HCT116 (cell line): ENCODE measurements at regions not wholly inside any gene's neighbourhood (a gene's known extent, or its start where the extent isn't known, plus 50 kb on each side); places are given as distances from the start of the nearest gene placed in this dataset.

Experiments used
- CEBPB ChIP-seq: IDR thresholded peaks from 2 replicates; pipeline ENCODE4 v1.6.1; 2012; ENCODE audit warnings: low read depth
- CTCF ChIP-seq, 3 experiments: fragments of 200-600 bp in 1 of 3; sonication (generic) in 1 of 3; IDR thresholded peaks in 2 of 3; conservative IDR thresholded peaks in 1 of 3; 2 replicates each; pipeline ENCODE4 v1.5.1; 2012 to 2017; ENCODE audit warnings: low read depth in 2 of 3, low read length in 2 of 3, antibody characterized with exemption in 1 of 3, borderline replicate concordance in 1 of 3, control low read depth in 1 of 3, mild to moderate bottlenecking in 1 of 3, mixed read lengths in 1 of 3, mixed run types in 1 of 3, moderate library complexity in 1 of 3; ENCODE audit not compliant: insufficient read depth in 1 of 3
- EZH2 ChIP-seq: fragments of 200-600 bp; sonication (generic); IDR thresholded peaks from 2 replicates; pipeline ENCODE4 v1.6.1; 2017; ENCODE audit warnings: antibody characterized with exemption, mixed run types

- no peak for TF ChIP-seq EZH2
- no peak for TF ChIP-seq CTCF (IDR thresholded peaks at IDR 0.05 in 2 of 3, conservative IDR thresholded peaks at IDR 0.05 in 1 of 3; ENCODE audit: borderline replicate concordance in 1 of 3, insufficient read depth in 1 of 3, low read depth in 2 of 3, low read length in 2 of 3)
- TF ChIP-seq CEBPB, result no peak
Observed at GRCh38 chr12:86543716-86544115, 287.5 kb upstream of the MGAT4C start.
